BLaER1 treated with 17β-estradiol and CSF1 and Interleukin-3, amounts not matched to agents 10 nM and 100 nM (cell line): ENCODE measurements at regions not wholly inside any gene's neighbourhood (a gene's known extent, or its start where the extent isn't known, plus 50 kb on each side); places are given as distances from the start of the nearest gene placed in this dataset.
"Not testable (repeated sequence)": the region's sequence is repeated elsewhere in the genome, so short reads cannot be mapped to it uniquely, and the experiment has no call there.

Experiments
- H3K27ac ChIP-seq, 11 experiments: shearing (Covaris generic); formaldehyde crosslinking; 2 replicates each; pipeline ENCODE4 v1.8.1; 2022
- H3K27me3 ChIP-seq, 11 experiments: shearing (Covaris generic); formaldehyde crosslinking; 2 replicates each; pipeline ENCODE4 v1.8.1; 2022
- H3K36me3 ChIP-seq, 11 experiments: shearing (Covaris generic); formaldehyde crosslinking; 2 replicates each; pipeline ENCODE4 v1.8.1; 2022
- H3K4me1 ChIP-seq, 10 experiments: shearing (Covaris generic); formaldehyde crosslinking; 2 replicates each; pipeline ENCODE4 v1.8.1; 2022
- H3K4me2 ChIP-seq, 11 experiments: shearing (Covaris generic); formaldehyde crosslinking; 2 replicates each; pipeline ENCODE4 v1.8.1; 2022
- H3K4me3 ChIP-seq, 10 experiments: shearing (Covaris generic); formaldehyde crosslinking; 2 replicates each; pipeline ENCODE4 v1.8.1; 2022
- H3K9ac ChIP-seq, 11 experiments: shearing (Covaris generic); formaldehyde crosslinking; 2 replicates each; pipeline ENCODE4 v1.8.1; 2022
- H3K9me3 ChIP-seq, 11 experiments: shearing (Covaris generic); formaldehyde crosslinking; replicated peaks in 1 of 11; 2 replicates each; pipeline ENCODE4 v1.8.1; 2022
- H4K20me1 ChIP-seq, 11 experiments: shearing (Covaris generic); formaldehyde crosslinking; 2 replicates each; pipeline ENCODE4 v1.8.1; 2022
- Cebpa-rat ChIP-seq, 11 experiments: shearing (Covaris generic); IDR thresholded peaks; 2 replicates each; pipeline ENCODE4 v1.8.1; 2022

DNA sequence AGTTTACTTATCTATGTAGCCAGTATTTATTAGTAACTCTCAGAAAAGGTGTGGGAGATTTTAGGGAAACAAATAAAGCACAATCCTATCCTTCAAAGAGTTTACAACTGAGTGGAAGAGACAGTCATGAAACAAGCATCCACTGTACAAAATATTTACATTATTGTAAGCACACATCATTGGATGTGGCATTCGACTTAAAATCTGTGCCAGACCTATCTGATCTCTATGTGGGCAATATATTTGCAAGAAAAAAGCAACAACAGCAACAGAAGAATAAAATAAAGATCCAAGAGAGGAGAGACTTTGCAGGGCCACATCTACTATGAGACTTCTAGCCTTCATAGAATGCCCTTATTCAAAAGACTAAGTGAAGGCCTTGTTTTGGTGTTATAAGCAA, 882.1 kb upstream of the PIK3C3 start:
- no peaks in the 10 kb centered on the region for H3K9me3 ChIP-seq
- no peak overlapping the region for H3K27ac ChIP-seq
- no peak for TF ChIP-seq Cebpa-rat (IDR thresholded peaks at IDR 0.05)
- H4K20me1 ChIP-seq = no peaks in the 10 kb centered on the region
- H3K4me1 ChIP-seq = no peaks in the 10 kb centered on the region
- H3K4me2 ChIP-seq = no peak overlapping the region
- H3K9ac ChIP-seq = no peak overlapping the region
- H3K4me3 ChIP-seq = no peak overlapping the region
- H3K36me3 ChIP-seq = no peaks in the 10 kb centered on the region
- no peaks in the 10 kb centered on the region for H3K27me3 ChIP-seq

DNA sequence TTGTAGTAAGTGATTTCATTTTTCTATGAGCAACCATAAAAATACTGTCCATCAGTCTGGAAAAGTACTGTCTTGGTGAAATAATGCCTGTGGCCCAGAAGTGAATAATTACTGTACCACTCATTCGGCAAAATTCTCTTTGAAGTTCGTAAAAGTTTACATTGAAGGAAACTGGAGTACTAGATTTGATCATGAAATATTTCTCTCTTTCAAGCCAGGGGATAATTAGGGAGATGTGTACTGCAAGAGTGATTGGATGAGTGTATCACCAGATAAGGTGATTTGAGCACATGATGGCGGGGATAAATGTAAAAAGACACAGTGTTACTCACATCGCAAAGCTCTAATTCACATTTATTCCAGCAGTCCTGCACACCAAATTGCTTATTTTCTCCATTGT, 883.2 kb upstream of the PIK3C3 start:
- no peak overlapping the region for H3K9ac ChIP-seq
- TF ChIP-seq Cebpa-rat (IDR thresholded peaks at IDR 0.05) = no peak
- no peak overlapping the region for H3K27ac ChIP-seq

DNA sequence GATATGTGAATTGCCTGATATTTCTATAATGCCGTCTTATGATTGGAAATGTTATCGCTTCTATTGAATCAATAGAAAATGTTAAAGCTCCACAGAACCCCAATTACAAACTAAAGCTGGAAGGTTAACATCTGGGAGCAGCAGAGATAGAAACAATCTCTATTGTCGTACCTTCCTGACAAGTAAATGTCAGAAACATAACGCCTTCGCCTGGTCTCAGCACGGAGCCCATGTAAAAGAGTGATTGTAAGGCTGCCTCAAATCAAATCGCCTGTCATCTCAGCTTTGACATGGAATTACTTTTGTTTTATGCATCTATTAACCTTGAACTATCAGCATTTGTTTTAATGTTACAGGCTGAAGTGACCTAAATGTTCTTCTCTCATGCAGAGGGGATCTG, 885.9 kb upstream of the PIK3C3 start:
- no peak for TF ChIP-seq Cebpa-rat (IDR thresholded peaks at IDR 0.05)
- no peaks in the 10 kb centered on the region for H3K36me3 ChIP-seq
- H4K20me1 ChIP-seq = no peaks in the 10 kb centered on the region
- H3K27me3 ChIP-seq = no peaks in the 10 kb centered on the region
- H3K9ac ChIP-seq = no peak overlapping the region
- H3K27ac ChIP-seq = no peak overlapping the region
- H3K9me3 ChIP-seq = no peaks in the 10 kb centered on the region
- H3K4me3 ChIP-seq = no peak overlapping the region
- H3K4me1 ChIP-seq = no peaks in the 10 kb centered on the region
- H3K4me2 ChIP-seq = no peak overlapping the region

More for the DNA sequence above, 883.2 kb upstream of the PIK3C3 start:
- no peak overlapping the region for H3K4me2 ChIP-seq
- H3K36me3 ChIP-seq = no peaks in the 10 kb centered on the region
- H3K27me3 ChIP-seq = no peaks in the 10 kb centered on the region
- no peaks in the 10 kb centered on the region for H3K4me1 ChIP-seq
- no peaks in the 10 kb centered on the region for H4K20me1 ChIP-seq
- H3K4me3 ChIP-seq = no peak overlapping the region
- no peaks in the 10 kb centered on the region for H3K9me3 ChIP-seq

DNA sequence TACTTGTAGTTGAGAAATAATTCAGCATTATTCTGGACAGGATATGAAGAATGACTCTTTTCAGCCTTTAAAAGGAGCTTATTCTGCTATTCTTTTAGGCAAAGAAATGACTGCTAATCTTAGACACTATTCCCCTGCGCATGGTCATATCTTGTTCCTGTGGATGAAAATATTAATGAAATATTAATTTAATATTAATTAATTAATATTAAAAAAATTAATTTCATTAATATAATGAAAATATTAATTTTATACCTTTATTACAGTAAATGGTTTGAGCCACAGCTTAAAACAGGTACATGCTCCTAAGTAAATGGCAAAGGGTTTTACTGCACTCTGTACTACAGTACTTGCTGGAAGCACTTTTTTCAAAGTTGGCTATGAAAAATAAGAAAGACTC, 890.1 kb upstream of the PIK3C3 start:
- no peaks in the 10 kb centered on the region for H3K27me3 ChIP-seq
- TF ChIP-seq Cebpa-rat (IDR thresholded peaks at IDR 0.05) = no peak
- no peak overlapping the region for H3K27ac ChIP-seq
- H3K9ac ChIP-seq = no peak overlapping the region
- no peaks in the 10 kb centered on the region for H3K36me3 ChIP-seq
- no peak overlapping the region for H3K4me2 ChIP-seq
- H3K9me3 ChIP-seq = no peaks in the 10 kb centered on the region
- H3K4me1 ChIP-seq = no peaks in the 10 kb centered on the region
- no peaks in the 10 kb centered on the region for H4K20me1 ChIP-seq
- no peak overlapping the region for H3K4me3 ChIP-seq

DNA sequence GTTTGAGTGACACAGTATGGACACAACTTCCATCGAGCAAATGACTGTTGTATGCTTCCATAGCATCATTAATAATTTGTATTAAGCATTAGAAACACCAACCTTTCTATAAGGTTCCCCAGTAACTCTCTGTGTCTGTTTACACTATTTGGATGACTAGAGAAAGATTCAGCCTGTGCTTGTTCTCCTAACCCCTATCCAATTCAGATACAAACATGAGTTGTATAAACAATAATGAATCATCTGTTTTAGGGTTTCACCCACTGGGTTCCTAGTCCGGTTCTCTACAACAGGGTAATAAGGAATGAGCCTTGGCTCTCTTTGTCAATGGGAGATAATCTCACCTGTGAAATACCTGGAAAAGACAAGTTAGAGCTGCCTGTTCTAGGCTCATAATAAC, 894.1 kb upstream of the PIK3C3 start:
- Histone ChIP-seq H3K36me3 (no peaks in the 10 kb centered on the region), H3K27ac (no peak overlapping the region), H3K9ac (no peak overlapping the region), H3K4me3 (no peak overlapping the region), H3K4me1 (no peaks in the 10 kb centered on the region), H3K27me3 (no peaks in the 10 kb centered on the region), H3K4me2 (no peak overlapping the region), H3K9me3 (no peaks in the 10 kb centered on the region), H4K20me1 (no peaks in the 10 kb centered on the region)
- no peak for TF ChIP-seq Cebpa-rat (IDR thresholded peaks at IDR 0.05)

DNA sequence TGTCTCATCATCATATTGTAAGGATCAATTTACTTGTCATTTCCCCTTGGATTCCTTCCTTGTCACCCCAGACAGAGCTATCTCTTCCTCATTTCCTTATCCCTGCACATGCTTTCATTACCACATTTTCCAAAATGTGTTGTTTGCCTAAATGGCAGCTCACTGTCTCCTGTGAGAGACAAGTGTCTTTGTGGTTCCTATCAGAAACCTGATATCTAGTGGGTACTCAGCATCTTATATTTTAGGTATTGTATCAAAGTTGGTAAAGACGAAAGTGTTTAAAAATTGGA, 896.0 kb upstream of the PIK3C3 start:
- Histone ChIP-seq H3K9me3 (peaks cover 0 to 6% (median 0%) of the 10 kb centered on the region in 11 experiments; a peak in 3 of 22 replicates), H3K4me2 (no peak overlapping the region), H3K27ac (no peak overlapping the region), H3K27me3 (no peaks in the 10 kb centered on the region), H3K4me1 (no peaks in the 10 kb centered on the region), H3K36me3 (no peaks in the 10 kb centered on the region), H4K20me1 (no peaks in the 10 kb centered on the region), H3K9ac (no peak overlapping the region), H3K4me3 (no peak overlapping the region)
- TF ChIP-seq Cebpa-rat (IDR thresholded peaks at IDR 0.05) = no peak

DNA sequence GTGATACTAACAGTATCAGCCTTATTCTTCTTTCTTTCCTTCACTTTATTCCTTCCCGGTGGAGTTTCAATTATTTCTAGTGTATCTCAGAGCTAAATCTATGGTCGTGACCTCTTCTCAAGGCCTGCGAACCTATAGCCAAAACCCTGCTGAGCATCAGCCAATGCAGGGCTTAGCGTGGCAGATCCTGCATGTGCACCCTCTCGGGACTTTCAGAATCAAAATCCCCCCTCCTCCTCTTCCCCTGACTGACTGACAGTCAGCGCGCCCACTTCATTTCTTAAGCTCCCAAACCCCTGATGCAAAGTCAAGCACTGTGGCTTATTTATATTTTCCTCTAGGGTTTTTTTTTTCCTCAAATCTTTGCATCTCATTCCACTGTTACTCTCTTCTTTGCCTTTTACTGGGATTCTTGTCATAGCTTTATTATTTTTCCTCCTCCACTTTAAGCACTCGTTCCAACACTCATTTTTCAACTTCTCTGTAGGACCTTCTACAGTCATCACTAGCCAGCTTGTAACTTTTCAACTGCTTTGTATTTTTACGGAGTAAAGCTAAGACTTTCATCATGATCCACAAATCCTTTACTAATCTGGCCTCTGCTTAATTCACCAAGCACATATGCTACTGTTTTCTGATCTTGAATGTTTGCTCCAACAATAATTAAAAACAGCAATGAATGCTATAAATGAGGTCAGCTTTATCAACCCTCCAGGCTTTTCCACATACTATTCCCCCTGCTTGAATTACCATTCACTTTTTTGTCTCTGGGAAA, 896.5 kb upstream of the PIK3C3 start:
- no peak overlapping the region for H3K9ac ChIP-seq
- no peak overlapping the region for H3K4me2 ChIP-seq
- no peaks in the 10 kb centered on the region for H4K20me1 ChIP-seq
- TF ChIP-seq Cebpa-rat (IDR thresholded peaks at IDR 0.05) = no peak
- no peak overlapping the region for H3K4me3 ChIP-seq
- no peaks in the 10 kb centered on the region for H3K27me3 ChIP-seq
- peaks cover 0 to 11% (median 2%) of the 10 kb centered on the region in 11 experiments; a peak in 12 of 22 replicates for H3K9me3 ChIP-seq
- no peak overlapping the region for H3K27ac ChIP-seq
- no peaks in the 10 kb centered on the region for H3K4me1 ChIP-seq
- H3K36me3 ChIP-seq = no peaks in the 10 kb centered on the region

DNA sequence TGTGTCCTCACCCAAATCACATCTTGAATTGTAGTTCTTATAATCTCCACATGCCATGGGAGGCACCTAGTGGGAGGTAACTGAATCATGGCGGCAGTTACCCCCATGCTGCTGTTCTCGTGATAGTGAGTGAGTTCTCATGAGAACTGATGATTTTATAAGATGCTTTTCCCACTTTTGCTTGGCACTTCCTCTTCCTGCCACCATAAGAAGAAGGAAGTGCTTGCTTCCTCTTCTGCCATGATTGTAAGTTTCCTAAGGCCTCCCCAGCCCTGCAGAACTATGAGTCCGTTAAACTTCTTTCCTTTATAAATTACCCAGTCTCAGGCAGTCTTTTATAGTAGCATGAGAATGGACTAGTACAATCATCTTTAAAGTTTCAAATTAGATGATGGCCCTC, 902.4 kb upstream of the PIK3C3 start:
- no peaks in the 10 kb centered on the region for H4K20me1 ChIP-seq
- no peak overlapping the region for H3K27ac ChIP-seq
- no peaks in the 10 kb centered on the region for H3K27me3 ChIP-seq
- peaks cover 13 to 30% (median 18%) of the 10 kb centered on the region in 11 experiments for H3K9me3 ChIP-seq
- no peak overlapping the region for H3K9ac ChIP-seq
- no peaks in the 10 kb centered on the region for H3K4me1 ChIP-seq
- H3K4me2 ChIP-seq = no peak overlapping the region
- no peaks in the 10 kb centered on the region for H3K36me3 ChIP-seq
- no peak for TF ChIP-seq Cebpa-rat (IDR thresholded peaks at IDR 0.05)
- H3K4me3 ChIP-seq = no peak overlapping the region

DNA sequence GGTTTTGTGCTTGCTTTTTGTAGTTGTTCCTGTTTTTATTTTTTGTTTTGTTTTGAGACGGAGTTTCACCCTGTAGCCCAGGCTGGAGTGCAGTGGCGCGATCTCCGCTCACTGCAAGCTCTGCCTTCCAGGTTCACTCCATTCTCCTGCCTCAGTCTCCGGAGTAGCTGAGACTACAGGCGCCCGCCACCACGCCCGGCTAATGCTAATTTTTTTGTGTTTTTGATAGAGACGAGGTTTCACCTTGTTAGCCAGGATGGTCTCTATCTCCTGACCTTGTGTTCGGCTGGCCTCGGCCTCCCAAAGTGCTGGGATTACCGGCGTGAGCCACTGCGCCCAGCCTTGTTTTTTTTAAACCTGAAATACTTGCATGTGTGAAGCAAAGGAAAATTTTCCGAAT, 908.8 kb upstream of the PIK3C3 start:
- H3K4me1 ChIP-seq, H3K27me3 ChIP-seq, H3K9ac ChIP-seq, H3K27ac ChIP-seq, H3K4me3 ChIP-seq, H3K9me3 ChIP-seq, H4K20me1 ChIP-seq, H3K4me2 ChIP-seq, H3K36me3 ChIP-seq: not testable (repeated sequence)

DNA sequence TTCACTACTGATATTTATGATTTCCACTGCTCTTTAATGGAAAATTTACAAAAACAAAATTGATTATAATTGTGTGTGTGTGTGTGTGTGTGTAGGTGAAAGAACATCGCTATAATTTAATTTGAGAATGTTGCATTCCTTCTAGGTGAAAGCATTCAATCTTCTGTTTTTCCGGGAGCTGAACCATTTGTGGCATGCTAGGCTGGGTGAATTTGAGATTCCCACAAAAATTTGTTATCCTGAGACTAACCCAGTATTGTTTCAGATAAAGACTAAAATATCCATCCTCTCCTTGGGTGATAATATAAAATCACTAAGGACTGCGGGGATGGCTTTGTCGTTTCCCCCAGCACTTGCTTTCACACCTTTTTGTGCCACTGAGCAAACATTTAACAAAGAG, 911.2 kb upstream of the PIK3C3 start:
- no peak for TF ChIP-seq Cebpa-rat (IDR thresholded peaks at IDR 0.05)
- no peak overlapping the region for H3K9ac ChIP-seq
- H4K20me1 ChIP-seq = no peaks in the 10 kb centered on the region
- no peak overlapping the region for H3K4me3 ChIP-seq
- H3K9me3 ChIP-seq = no peaks in the 10 kb centered on the region
- H3K27ac ChIP-seq = no peak overlapping the region
- no peaks in the 10 kb centered on the region for H3K27me3 ChIP-seq
- H3K4me1 ChIP-seq = no peaks in the 10 kb centered on the region
- no peaks in the 10 kb centered on the region for H3K36me3 ChIP-seq
- no peak overlapping the region for H3K4me2 ChIP-seq
